Transverse colon (tissue), 4 donors: ENCODE measurements at regions not wholly inside any gene's neighbourhood (a gene's known extent, or its start where the extent isn't known, plus 50 kb on each side); places are given as distances from the start of the nearest gene placed in this dataset.

Experiments used
- DNase-seq: peaks from one replicate; pipeline ENCODE4 v3.0.0-alpha.2; 2019
- H3K27ac ChIP-seq, 4 donors: fragments of 200-600 bp; sonication (generic); 2 replicates each; pipeline ENCODE4 v1.5.1; 2016 to 2018; ENCODE audit warnings: inconsistent platforms in 4 of 4
- H3K27me3 ChIP-seq: fragments of 200-600 bp; sonication (generic); 2 replicates; pipeline ENCODE4 v1.5.1; 2017; ENCODE audit warnings: inconsistent platforms
- H3K36me3 ChIP-seq, 4 donors: fragments of 200-600 bp; sonication (generic); 2 replicates each; pipeline ENCODE4 v1.5.1; 2017 to 2019; ENCODE audit warnings: inconsistent platforms in 4 of 4
- H3K4me1 ChIP-seq, 4 donors: fragments of 200-600 bp; sonication (generic); 2 replicates each; pipeline ENCODE4 v1.5.1; 2017 to 2020; ENCODE audit warnings: inconsistent platforms in 4 of 4
- H3K4me3 ChIP-seq, 4 donors: fragments of 200-600 bp; sonication (generic); 1 replicate in 1 of 4; 2 replicates in 3 of 4; pipeline versions ENCODE4 v1.5.1 to v1.6.1; 2017 to 2019; ENCODE audit warnings: inconsistent platforms in 4 of 4
- H3K9me3 ChIP-seq, 2 donors: fragments of 200-600 bp; sonication (generic); 2 replicates each; pipeline ENCODE4 v1.5.1; 2017 to 2019; ENCODE audit warnings: inconsistent platforms in 2 of 2
- EP300 ChIP-seq: sonication (generic); formaldehyde crosslinking; IDR thresholded peaks from one replicate; pipeline ENCODE4 v1.6.1; 2017; ENCODE audit warnings: antibody characterized with exemption, low read depth
- POLR2A ChIP-seq: fragments of 450-650 bp; IDR thresholded peaks from one replicate; pipeline ENCODE4 v1.6.1; 2016; ENCODE audit warnings: antibody characterized with exemption, mild to moderate bottlenecking, moderate library complexity
- POLR2AphosphoS5 ChIP-seq, 3 donors: sonication (generic); formaldehyde crosslinking; IDR thresholded peaks; one replicate each; pipeline ENCODE4 v1.6.1; 2016; ENCODE audit warnings: antibody characterized with exemption in 3 of 3
- WGBS, 2 donors: methylation state at CpG; one replicate each; pipeline ENCODE4 v1.1.5; 2018; ENCODE audit warnings: low coverage in 1 of 2; 5-methylcytosine and 5-hydroxymethylcytosine counted together
- in situ Hi-C, 4 donors: fragments of 200-750 bp; cut with MboI; loops; one replicate each; pipeline versions ENCODE4 v1.15.0 to v1.15.1; 2017; ENCODE audit warnings: low sequenced_read_pairs in 3 of 4, low pct_ligation_motif_present in 1 of 4, low pct_unique_long_range_greater_than_20kb in 1 of 4
- intact Hi-C: fragments of 100-400 bp; cut with DNase I; formaldehyde crosslinking; loops from one replicate; pipeline ENCODE4 v1.15.1; 2023; ENCODE audit warnings: low total_unique reads
- TF ChIP-seq, protein P1 (sequence below), 5 experiments: fragments of 200-600 bp in 3 of 5; fragments of 450-650 bp in 2 of 5; sonication (generic) in 3 of 5; IDR thresholded peaks; 1 replicate in 2 of 5; 2 replicates in 3 of 5; pipeline ENCODE4 v1.5.1; 2016 to 2017; ENCODE audit warnings: antibody characterized with exemption in 5 of 5, inconsistent platforms in 3 of 5, mild to moderate bottlenecking in 2 of 5, moderate library complexity in 1 of 5

DNA sequence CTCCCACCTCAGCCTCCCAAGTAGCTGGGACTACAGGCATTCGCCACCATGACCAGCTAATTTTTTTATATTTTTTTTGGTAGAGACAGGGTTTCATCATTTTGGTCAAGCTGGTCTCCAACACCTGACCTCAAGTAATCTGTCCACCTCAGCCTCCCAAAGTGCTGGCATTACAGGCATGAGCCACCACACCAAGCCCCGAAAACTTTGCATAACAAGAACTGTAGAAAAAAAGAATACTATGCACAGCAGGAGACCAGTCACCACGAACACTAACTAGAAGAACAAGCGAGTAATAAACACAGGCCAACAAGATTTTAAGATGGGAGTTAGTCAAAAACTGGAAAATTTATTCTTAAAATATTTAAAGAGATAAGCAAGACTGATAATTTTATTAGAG, 447.0 kb downstream of the ETV1 start:
- intact Hi-C loops (no loop called here), in situ Hi-C loops (no loop called here)
- WGBS, 2 donors: 77 to 83% methylated on average over 4 of the region's 4 CpGs
- Histone ChIP-seq H3K9me3 (no peaks in the 10 kb centered on the region), H3K36me3 (no peaks in the 10 kb centered on the region), H3K4me3 (no peak overlapping the region), H3K27me3 (no peaks in the 10 kb centered on the region), H3K4me1 (no peaks in the 10 kb centered on the region), H3K27ac (no peak overlapping the region)
- no peak for DNase-seq
- TF ChIP-seq POLR2AphosphoS5 (IDR thresholded peaks at IDR 0.05): no peak
- TF ChIP-seq, protein P1, sequence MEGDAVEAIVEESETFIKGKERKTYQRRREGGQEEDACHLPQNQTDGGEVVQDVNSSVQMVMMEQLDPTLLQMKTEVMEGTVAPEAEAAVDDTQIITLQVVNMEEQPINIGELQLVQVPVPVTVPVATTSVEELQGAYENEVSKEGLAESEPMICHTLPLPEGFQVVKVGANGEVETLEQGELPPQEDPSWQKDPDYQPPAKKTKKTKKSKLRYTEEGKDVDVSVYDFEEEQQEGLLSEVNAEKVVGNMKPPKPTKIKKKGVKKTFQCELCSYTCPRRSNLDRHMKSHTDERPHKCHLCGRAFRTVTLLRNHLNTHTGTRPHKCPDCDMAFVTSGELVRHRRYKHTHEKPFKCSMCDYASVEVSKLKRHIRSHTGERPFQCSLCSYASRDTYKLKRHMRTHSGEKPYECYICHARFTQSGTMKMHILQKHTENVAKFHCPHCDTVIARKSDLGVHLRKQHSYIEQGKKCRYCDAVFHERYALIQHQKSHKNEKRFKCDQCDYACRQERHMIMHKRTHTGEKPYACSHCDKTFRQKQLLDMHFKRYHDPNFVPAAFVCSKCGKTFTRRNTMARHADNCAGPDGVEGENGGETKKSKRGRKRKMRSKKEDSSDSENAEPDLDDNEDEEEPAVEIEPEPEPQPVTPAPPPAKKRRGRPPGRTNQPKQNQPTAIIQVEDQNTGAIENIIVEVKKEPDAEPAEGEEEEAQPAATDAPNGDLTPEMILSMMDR (IDR thresholded peaks at IDR 0.05): no peak
- TF ChIP-seq EP300: no peak
- TF ChIP-seq POLR2A: no peak

DNA sequence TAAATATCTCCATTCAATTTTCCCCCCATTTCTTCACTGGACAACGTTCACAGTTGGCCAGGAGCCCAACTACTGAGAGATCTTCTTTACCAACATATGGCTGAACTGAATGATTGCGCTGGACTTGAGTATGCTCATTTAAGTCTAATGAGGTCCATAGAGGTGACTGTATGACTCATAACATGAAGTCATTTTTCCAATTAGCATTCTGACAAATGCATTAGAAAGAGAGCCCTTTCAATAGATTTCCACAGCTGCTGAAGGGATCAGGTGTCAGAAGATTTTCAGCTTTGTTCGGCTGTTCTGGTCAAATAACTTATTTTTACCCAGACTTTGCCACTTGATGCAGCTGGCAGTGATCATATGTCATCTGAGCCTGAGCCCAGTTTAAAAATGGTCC, 438.0 kb downstream of the ETV1 start:
- H3K9me3 ChIP-seq: no peaks in the 10 kb centered on the region
- no peaks in the 10 kb centered on the region for H3K27me3 ChIP-seq
- intact Hi-C loops (no loop called here), in situ Hi-C loops (no loop called here)
- no peak for TF ChIP-seq POLR2A
- TF ChIP-seq EP300: no peak
- TF ChIP-seq, protein P1 (IDR thresholded peaks at IDR 0.05): no peak
- no peak for TF ChIP-seq POLR2AphosphoS5 (IDR thresholded peaks at IDR 0.05)
- no peak overlapping the region for H3K27ac ChIP-seq
- H3K4me3 ChIP-seq: no peak overlapping the region
- no peak for DNase-seq
- 62 to 63% methylated on average over 3 of the region's 3 CpGs for WGBS, 2 donors
- H3K36me3 ChIP-seq: no peaks in the 10 kb centered on the region
- no peaks in the 10 kb centered on the region for H3K4me1 ChIP-seq

DNA sequence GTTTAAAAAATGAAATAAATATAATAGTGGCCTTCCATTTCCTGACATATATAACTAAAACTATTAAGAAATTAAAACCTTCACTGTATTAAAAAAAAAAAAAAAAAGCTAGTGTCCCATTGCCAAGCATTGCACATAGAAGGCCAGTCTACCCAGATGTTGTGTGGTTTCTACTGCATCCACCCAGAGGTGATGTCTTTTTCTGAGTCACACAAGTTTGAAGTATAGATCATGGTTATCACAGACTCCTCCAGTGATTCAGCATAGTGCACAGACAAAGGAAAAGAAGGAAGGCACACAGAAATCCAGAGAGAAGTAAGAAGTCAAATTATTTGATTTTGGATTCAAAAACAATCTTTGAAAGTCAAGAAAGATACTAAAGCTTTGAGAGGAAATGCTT, 429.0 kb downstream of the ETV1 start:
- H3K36me3 ChIP-seq: no peaks in the 10 kb centered on the region
- H3K9me3 ChIP-seq: no peaks in the 10 kb centered on the region
- no peak overlapping the region for H3K27ac ChIP-seq
- no peak for DNase-seq
- H3K27me3 ChIP-seq: no peaks in the 10 kb centered on the region
- in situ Hi-C loops (no loop called here), intact Hi-C loops (no loop called here)
- TF ChIP-seq POLR2A (no peak), POLR2AphosphoS5 (IDR thresholded peaks at IDR 0.05) (no peak)
- H3K4me1 ChIP-seq: no peaks in the 10 kb centered on the region
- no peak overlapping the region for H3K4me3 ChIP-seq

DNA sequence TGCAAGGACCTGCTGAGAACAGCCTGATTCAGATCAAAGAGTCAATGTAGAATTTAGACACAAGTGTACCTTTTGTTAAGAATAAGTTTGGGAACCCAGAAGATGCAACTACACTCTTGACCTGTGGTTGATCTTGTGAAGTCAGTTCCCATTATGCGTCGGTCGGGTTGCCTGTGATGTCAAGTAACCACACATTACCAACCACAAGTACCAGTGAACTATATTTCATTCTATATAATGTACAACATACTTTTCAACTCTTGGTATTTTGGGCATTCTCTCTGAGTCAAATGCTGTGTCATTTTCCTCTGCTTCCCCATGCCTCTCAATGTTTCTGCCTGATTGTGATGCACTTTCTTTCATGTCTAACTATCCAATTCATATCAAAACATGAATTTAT, 426.2 kb downstream of the ETV1 start:
- in situ Hi-C loops: no loop called here
- WGBS, 2 donors: 71 to 82% methylated on average over 3 of the region's 3 CpGs
- H3K4me3 ChIP-seq: no peak overlapping the region

DNA sequence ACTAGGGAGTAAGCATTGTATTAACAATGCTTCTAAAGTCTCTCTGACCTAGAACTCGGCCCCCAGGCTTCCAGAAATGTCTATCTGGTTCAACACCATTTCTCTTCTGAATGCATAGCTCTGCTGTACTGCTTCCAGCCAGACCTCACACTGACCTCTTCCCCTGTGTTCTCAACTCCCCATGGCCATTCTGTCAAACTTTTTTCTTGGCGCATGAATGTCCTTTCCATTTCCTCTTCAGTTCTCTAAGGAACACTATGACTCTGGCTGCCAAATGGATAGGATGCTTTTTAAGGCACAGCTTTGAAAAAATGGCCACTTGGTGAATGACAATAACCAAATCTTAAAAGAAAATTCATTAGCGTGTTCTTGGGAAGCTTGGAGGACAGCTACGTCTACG, 425.8 kb downstream of the ETV1 start:
- Histone ChIP-seq H3K36me3 (no peaks in the 10 kb centered on the region), H3K27me3 (no peaks in the 10 kb centered on the region), H3K27ac (no peak overlapping the region), H3K4me3 (no peak overlapping the region), H3K9me3 (no peaks in the 10 kb centered on the region), H3K4me1 (no peaks in the 10 kb centered on the region)
- intact Hi-C loops: no loop called here
- in situ Hi-C loops: no loop called here
- WGBS, 2 donors: 82 to 83% methylated on average over 5 of the region's 5 CpGs
- TF ChIP-seq POLR2A: no peak
- no peak for TF ChIP-seq POLR2AphosphoS5 (IDR thresholded peaks at IDR 0.05)
- TF ChIP-seq EP300: no peak
- TF ChIP-seq, protein P1 (IDR thresholded peaks at IDR 0.05): no peak
- no peak for DNase-seq

More for the DNA sequence above, 426.2 kb downstream of the ETV1 start:
- no peak for TF ChIP-seq POLR2AphosphoS5 (IDR thresholded peaks at IDR 0.05)
- TF ChIP-seq, protein P1 (IDR thresholded peaks at IDR 0.05): no peak
- Histone ChIP-seq H3K36me3 (no peaks in the 10 kb centered on the region), H3K9me3 (no peaks in the 10 kb centered on the region), H3K4me1 (no peaks in the 10 kb centered on the region), H3K27me3 (no peaks in the 10 kb centered on the region), H3K27ac (no peak overlapping the region)
- DNase-seq: no peak
- intact Hi-C loops: no loop called here
